ENCODE measurements at regions not wholly inside any gene's neighbourhood (a gene's known extent, or its start where the extent isn't known, plus 50 kb on each side); places are given as distances from the start of the nearest gene placed in this dataset.
A peak's percentile ranks its signal among the peaks of the same experiment; 100 is the strongest.

DNA sequence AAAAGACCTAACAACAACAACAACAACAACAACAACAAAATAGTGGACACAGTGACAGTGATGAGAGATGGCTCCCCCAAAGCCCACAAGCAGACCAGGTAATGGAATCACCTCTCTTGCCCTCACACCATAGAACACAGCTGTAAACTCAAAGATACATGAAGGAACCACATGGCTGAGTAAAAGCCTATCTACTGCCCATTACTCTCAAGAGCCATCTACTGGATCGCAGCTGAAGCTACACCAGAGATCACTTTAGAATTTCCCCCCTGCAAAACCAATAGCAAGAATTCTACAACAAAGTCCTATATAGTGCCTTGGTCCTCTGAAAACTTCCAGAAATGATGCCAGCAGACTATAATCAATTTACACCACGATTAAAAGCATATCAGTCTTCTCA, 1537.6 kb upstream of the CDH9 start:
- DNase-seq (ENCODE audit: low spot score): peak; percentile 12
- POLR2A ChIA-PET: no interaction called here
- H3K4me3 ChIP-seq (ENCODE audit: low read depth, low read length, poor library complexity, severe bottlenecking): no peak overlapping the region
- no peak overlapping the region for H3K27ac ChIP-seq (ENCODE audit: low read depth, low read length, poor library complexity, severe bottlenecking)
- intact Hi-C loops (cut with micrococcal nuclease; ENCODE audit: unreplicated experiment): no loop called here
- no peak overlapping the region for H2AFZ ChIP-seq (ENCODE audit: low read length)
- TF ChIP-seq EZH2phosphoT487 (IDR thresholded peaks at IDR 0.05; ENCODE audit: borderline replicate concordance, low read depth, low read length): no peak
- TF ChIP-seq, protein P1, sequence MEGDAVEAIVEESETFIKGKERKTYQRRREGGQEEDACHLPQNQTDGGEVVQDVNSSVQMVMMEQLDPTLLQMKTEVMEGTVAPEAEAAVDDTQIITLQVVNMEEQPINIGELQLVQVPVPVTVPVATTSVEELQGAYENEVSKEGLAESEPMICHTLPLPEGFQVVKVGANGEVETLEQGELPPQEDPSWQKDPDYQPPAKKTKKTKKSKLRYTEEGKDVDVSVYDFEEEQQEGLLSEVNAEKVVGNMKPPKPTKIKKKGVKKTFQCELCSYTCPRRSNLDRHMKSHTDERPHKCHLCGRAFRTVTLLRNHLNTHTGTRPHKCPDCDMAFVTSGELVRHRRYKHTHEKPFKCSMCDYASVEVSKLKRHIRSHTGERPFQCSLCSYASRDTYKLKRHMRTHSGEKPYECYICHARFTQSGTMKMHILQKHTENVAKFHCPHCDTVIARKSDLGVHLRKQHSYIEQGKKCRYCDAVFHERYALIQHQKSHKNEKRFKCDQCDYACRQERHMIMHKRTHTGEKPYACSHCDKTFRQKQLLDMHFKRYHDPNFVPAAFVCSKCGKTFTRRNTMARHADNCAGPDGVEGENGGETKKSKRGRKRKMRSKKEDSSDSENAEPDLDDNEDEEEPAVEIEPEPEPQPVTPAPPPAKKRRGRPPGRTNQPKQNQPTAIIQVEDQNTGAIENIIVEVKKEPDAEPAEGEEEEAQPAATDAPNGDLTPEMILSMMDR (conservative IDR thresholded peaks at IDR 0.05; ENCODE audit: low read length): 0 out of 2 replicates have a peak, but pooled peaks have one; percentile 30
- no peak overlapping the region for H3K4me2 ChIP-seq (ENCODE audit: low read length)
- H3K36me3 ChIP-seq (ENCODE audit: insufficient read depth, low read length): no peaks in the 10 kb centered on the region
- no peaks in the 10 kb centered on the region for H3K9me2 ChIP-seq (ENCODE audit: insufficient read depth, low read length)
- CTCF ChIA-PET (ENCODE audit: unreplicated experiment): no interaction called here
- no TSS peak for BruUV-seq (replicated peaks)
- H3K9me3 ChIP-seq (ENCODE audit: low read length): no peaks in the 10 kb centered on the region; the same call in 1 of the 2 replicates
- H3K4me1 ChIP-seq (ENCODE audit: insufficient read depth, low read length, poor library complexity, severe bottlenecking): no peaks in the 10 kb centered on the region
- H3K79me2 ChIP-seq (ENCODE audit: insufficient read depth, low read depth, low read length): no peaks in the 10 kb centered on the region
- no peaks in the 10 kb centered on the region for H4K20me1 ChIP-seq (ENCODE audit: insufficient read depth, low read length)

GRCh38 chr5:28575368-28575767, 1537.0 kb upstream of the CDH9 start:
- Histone ChIP-seq H2AFZ (ENCODE audit: low read length) (no peak overlapping the region), H3K4me2 (ENCODE audit: low read length) (no peak overlapping the region), H4K20me1 (ENCODE audit: insufficient read depth, low read length) (no peaks in the 10 kb centered on the region), H3K4me1 (ENCODE audit: insufficient read depth, low read length, poor library complexity, severe bottlenecking) (no peaks in the 10 kb centered on the region), H3K36me3 (ENCODE audit: insufficient read depth, low read length) (no peaks in the 10 kb centered on the region), H3K9me3 (ENCODE audit: low read length) (no peaks in the 10 kb centered on the region; the same call in 1 of the 2 replicates), H3K9me2 (ENCODE audit: insufficient read depth, low read length) (no peaks in the 10 kb centered on the region), H3K79me2 (ENCODE audit: insufficient read depth, low read depth, low read length) (no peaks in the 10 kb centered on the region), H3K27ac (ENCODE audit: low read depth, low read length, poor library complexity, severe bottlenecking) (no peak overlapping the region), H3K4me3 (ENCODE audit: low read depth, low read length, poor library complexity, severe bottlenecking) (no peak overlapping the region)
- ChIA-PET POLR2A (no interaction called here), CTCF (ENCODE audit: unreplicated experiment) (no interaction called here)
- BruUV-seq (replicated peaks): no TSS peak
- intact Hi-C loops (cut with micrococcal nuclease; ENCODE audit: unreplicated experiment): no loop called here
- no peak for DNase-seq (ENCODE audit: low spot score)
- TF ChIP-seq EZH2phosphoT487 (IDR thresholded peaks at IDR 0.05; ENCODE audit: borderline replicate concordance, low read depth, low read length): no peak
- TF ChIP-seq, protein P1 (conservative IDR thresholded peaks at IDR 0.05; ENCODE audit: low read length): no peak

DNA sequence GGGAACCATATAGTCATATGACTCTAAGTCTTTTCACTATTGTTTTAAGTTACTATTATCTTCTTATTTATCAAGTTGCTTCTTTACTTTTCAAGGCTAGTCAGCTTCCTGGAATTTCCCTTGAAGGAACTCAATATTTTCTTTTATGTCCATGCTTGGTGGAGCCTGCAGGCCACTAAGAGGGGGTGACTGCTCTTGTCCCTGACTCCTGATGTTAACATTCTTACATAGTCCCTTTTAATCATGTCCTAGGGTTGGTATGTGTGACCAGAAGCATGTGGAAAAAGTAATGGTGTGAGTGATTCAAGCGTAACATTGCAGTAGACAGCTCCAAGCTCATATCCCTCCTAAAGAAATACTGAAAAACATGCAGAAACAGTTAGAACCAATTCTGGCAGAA, 1536.2 kb upstream of the CDH9 start:
- ChIA-PET CTCF (ENCODE audit: unreplicated experiment) (no interaction called here), POLR2A (no interaction called here)
- BruUV-seq (replicated peaks): no TSS peak
- no peaks in the 10 kb centered on the region for H3K36me3 ChIP-seq (ENCODE audit: insufficient read depth, low read length)
- TF ChIP-seq EZH2phosphoT487 (IDR thresholded peaks at IDR 0.05; ENCODE audit: borderline replicate concordance, low read depth, low read length): no peak
- TF ChIP-seq, protein P1 (conservative IDR thresholded peaks at IDR 0.05; ENCODE audit: low read length): no peak
- H3K4me3 ChIP-seq (ENCODE audit: low read depth, low read length, poor library complexity, severe bottlenecking): no peak overlapping the region
- no peak for DNase-seq (ENCODE audit: low spot score)
- no peak overlapping the region for H3K27ac ChIP-seq (ENCODE audit: low read depth, low read length, poor library complexity, severe bottlenecking)
- intact Hi-C loops (cut with micrococcal nuclease; ENCODE audit: unreplicated experiment): no loop called here
- H3K4me2 ChIP-seq (ENCODE audit: low read length): no peak overlapping the region
- no peaks in the 10 kb centered on the region for H4K20me1 ChIP-seq (ENCODE audit: insufficient read depth, low read length)
- H3K4me1 ChIP-seq (ENCODE audit: insufficient read depth, low read length, poor library complexity, severe bottlenecking): no peaks in the 10 kb centered on the region
- no peaks in the 10 kb centered on the region for H3K79me2 ChIP-seq (ENCODE audit: insufficient read depth, low read depth, low read length)
- no peaks in the 10 kb centered on the region for H3K9me2 ChIP-seq (ENCODE audit: insufficient read depth, low read length)
- no peak overlapping the region for H2AFZ ChIP-seq (ENCODE audit: low read length)
- H3K9me3 ChIP-seq (ENCODE audit: low read length): no peaks in the 10 kb centered on the region; the same call in 1 of the 2 replicates

Data from OCI-LY7 (cell line).